SJCRH30 (cell line): ENCODE measurements at regions not wholly inside any gene's neighbourhood (a gene's known extent, or its start where the extent isn't known, plus 50 kb on each side); places are given as distances from the start of the nearest gene placed in this dataset.

Experiments
- DNase-seq, 2 experiments: peaks; one replicate each; pipeline ENCODE4 v3.0.0-alpha.2; 2015 to 2020
- H3K27ac ChIP-seq: fragments of 250-450 bp; sonication (Bioruptor Pico); 2 replicates; pipeline ENCODE4 v1.5.1; 2020; ENCODE audit warnings: mild to moderate bottlenecking, moderate library complexity
- H3K27me3 ChIP-seq: fragments of 250-450 bp; sonication (Bioruptor Pico); 2 replicates; pipeline ENCODE4 v1.5.1; 2020; ENCODE audit warnings: mild to moderate bottlenecking, moderate library complexity
- H3K36me3 ChIP-seq: fragments of 250-450 bp; sonication (Bioruptor Pico); 2 replicates; pipeline ENCODE4 v1.5.1; 2020; ENCODE audit warnings: mild to moderate bottlenecking, moderate library complexity
- H3K4me1 ChIP-seq: fragments of 250-450 bp; sonication (Bioruptor Pico); 2 replicates; pipeline ENCODE4 v1.5.1; 2020; ENCODE audit warnings: mild to moderate bottlenecking, moderate library complexity
- H3K4me3 ChIP-seq: fragments of 250-450 bp; sonication (Bioruptor Pico); 2 replicates; pipeline ENCODE4 v1.5.1; 2020; ENCODE audit warnings: mild to moderate bottlenecking, moderate library complexity
- H3K9me3 ChIP-seq: fragments of 250-450 bp; sonication (Bioruptor Pico); replicated peaks from 2 replicates; pipeline ENCODE4 v1.5.1; 2020; ENCODE audit warnings: mild to moderate bottlenecking, moderate library complexity

DNA sequence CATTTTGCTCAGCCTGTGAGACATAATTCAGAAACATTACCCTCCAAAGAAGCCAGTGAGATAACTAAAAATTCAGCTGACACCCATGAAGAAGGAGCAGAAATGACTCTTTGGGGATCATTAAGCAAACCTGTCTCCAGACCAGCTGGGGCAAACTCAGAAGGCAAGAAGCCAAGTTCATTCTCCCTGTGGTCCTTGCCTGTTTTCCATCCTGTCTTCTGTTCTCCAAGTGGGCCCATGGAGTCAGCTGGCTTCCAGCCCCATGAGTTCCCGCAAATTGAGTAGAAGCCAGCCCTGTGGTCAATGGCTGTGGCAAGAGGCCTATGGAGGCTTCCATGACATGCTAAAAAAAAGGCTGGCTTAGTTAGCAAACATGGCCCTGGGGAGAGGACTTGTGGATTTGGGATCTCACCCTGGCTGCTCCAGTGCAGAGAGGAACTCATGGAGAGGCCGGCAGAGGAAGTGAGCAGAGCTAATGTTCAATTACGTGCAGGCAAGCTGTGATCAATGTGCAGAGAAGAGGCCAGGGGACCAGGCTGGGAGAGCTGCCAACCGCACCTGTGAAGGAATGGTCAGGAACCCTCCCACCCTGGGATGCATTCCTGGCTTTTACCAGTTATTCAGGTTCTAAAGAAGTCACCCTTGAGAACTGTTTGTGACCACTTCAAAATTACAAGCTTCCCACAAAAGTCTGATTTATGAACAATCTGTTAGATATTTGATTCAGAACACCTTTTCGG, 229.1 kb downstream of the TSHZ3 start:
- no peak for DNase-seq
- Histone ChIP-seq H3K27me3 (no peaks in the 10 kb centered on the region), H3K4me1 (peaks cover 30% of the 10 kb centered on the region), H3K27ac (peak overlapping the region; percentile 87), H3K4me3 (no peak overlapping the region), H3K36me3 (no peaks in the 10 kb centered on the region), H3K9me3 (no peaks in the 10 kb centered on the region)

DNA sequence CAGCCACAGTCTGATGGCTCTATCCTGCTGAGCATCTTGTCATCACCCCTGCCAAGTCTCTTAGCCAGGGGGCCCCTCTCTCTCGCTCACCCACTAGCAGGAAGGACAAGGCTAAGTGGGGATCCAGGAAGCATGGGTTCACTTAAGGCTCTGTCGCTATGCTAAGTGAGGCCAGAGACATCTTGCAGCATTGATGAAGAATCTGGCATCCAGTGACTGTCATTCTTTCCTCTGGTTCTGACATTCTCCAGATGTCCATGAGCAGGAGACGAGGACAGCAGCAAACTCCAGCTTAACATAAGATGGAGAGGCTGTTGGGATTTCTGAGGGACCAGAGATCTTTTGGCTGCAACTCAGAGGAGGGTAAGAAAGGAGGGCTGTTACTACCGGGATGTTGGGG, 230.2 kb downstream of the TSHZ3 start:
- no peaks in the 10 kb centered on the region for H3K9me3 ChIP-seq
- H3K27me3 ChIP-seq: no peaks in the 10 kb centered on the region
- H3K36me3 ChIP-seq: no peaks in the 10 kb centered on the region
- H3K4me3 ChIP-seq: peak overlapping the region; percentile 27
- H3K4me1 ChIP-seq: peaks cover 36% of the 10 kb centered on the region
- DNase-seq: peak; percentile 64 to 77
- peak overlapping the region; percentile 87 for H3K27ac ChIP-seq

DNA sequence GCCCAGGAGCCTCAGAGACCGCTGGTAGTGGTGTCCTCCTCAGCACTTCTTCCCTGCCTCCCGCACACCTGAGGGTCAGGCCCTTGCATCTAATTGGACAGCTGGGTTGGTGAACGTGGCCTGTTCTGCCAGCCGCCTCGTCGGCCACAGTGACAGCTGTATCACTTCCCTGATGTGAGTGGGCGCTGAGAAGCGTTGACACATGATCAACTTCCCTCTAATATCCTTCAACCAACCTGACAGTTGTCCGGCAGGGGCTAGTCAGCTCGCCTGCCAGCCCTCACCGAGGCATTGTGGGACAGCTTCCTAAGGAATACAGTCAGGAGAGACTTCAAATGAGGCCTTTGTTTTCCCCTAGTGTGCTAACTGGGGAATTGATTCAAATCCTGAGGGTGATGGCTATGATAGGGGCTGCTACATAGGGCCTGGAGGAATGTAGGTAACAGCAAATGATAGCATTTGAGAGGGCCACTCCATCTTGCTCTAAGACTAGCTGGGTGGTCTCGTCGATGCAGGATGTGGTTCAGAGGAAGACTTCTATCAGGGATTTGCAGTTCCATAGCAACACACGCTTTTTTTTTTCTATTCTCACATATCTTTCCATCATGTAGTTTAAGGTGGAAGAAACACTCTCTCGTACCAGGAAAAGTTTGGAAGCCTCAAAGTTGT, 230.8 kb downstream of the TSHZ3 start:
- Histone ChIP-seq H3K9me3 (no peaks in the 10 kb centered on the region), H3K4me3 (peak overlapping the region; percentile 27), H3K27me3 (no peaks in the 10 kb centered on the region), H3K4me1 (peaks cover 41% of the 10 kb centered on the region), H3K27ac (peak overlapping the region; percentile 87), H3K36me3 (no peaks in the 10 kb centered on the region)
- peak; percentile 95 to 97 for DNase-seq

GRCh38 chr19:31114585-31114984, 234.7 kb downstream of the TSHZ3 start:
- H3K4me1 ChIP-seq: peaks cover 65% of the 10 kb centered on the region
- peak overlapping the region; percentile 80; the same call in 1 of the 2 replicates for H3K27ac ChIP-seq
- H3K36me3 ChIP-seq: no peaks in the 10 kb centered on the region
- no peak for DNase-seq
- H3K27me3 ChIP-seq: no peaks in the 10 kb centered on the region
- no peaks in the 10 kb centered on the region for H3K9me3 ChIP-seq
- no peak overlapping the region for H3K4me3 ChIP-seq

DNA sequence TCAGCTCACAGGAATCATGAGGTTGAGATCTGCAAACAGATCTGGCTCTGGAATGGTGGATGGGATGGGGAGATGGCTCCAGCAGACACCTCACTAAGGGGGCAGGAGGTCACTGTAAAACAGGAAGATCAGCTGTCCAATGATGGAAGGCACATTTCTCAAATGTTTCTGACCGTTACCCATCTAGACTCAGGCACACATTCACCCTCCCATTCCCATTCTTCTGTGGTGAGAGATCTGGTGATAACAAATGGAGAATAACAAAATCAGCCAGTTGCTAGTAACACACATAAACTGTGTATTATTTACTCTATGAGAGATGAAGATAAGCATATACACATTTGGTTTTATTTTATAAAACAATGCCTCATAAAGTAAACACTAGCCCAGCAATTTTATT, 235.9 kb downstream of the TSHZ3 start:
- Histone ChIP-seq H3K4me1 (peaks cover 67% of the 10 kb centered on the region), H3K27me3 (no peaks in the 10 kb centered on the region), H3K4me3 (no peak overlapping the region), H3K27ac (peak overlapping the region; percentile 80), H3K9me3 (no peaks in the 10 kb centered on the region), H3K36me3 (no peaks in the 10 kb centered on the region)
- DNase-seq: peak; percentile 94 to 96

DNA sequence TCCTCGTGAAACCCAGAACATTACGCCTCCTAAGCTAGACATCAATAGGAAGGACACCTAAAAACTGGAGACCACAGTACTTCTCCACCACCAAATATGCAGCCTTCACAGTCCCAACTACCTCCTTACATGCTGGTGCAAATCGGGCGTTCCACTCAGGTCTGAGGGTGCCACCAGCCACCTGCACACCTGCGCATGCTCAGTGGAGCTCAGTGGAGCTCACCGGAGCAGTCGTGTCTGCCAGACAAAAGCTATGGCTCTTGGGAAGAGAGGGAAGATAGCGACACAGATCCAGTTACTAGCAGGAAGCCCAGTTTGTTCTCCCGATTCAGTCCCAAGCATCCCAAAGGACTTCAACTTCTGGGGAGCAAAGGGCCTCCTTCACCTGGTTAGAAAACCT, 237.1 kb downstream of the TSHZ3 start:
- DNase-seq: no peak
- Histone ChIP-seq H3K27ac (peak overlapping the region; percentile 80), H3K27me3 (no peaks in the 10 kb centered on the region), H3K4me3 (no peak overlapping the region), H3K4me1 (peaks cover 61% of the 10 kb centered on the region), H3K9me3 (no peaks in the 10 kb centered on the region), H3K36me3 (no peaks in the 10 kb centered on the region)

DNA sequence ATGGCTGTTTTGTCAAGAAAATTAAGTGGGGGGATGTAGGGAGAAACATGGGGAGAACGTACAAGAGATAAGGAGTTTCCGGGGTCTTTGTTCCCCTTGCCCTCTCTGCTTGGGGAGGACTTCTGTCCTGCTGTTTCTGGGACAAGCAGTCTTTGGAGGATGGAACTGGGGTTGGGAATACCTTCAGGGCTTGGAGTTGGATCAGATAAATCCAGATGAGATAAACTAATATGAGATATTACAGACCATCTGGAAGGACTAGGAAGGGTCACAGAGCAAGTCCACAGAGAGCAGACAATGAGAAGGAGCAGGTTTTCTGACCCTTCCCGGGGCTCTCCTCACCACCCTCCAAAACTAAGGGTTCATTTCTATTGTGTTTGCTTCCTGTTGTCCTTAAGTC, 237.5 kb downstream of the TSHZ3 start:
- Histone ChIP-seq H3K27me3 (no peaks in the 10 kb centered on the region), H3K27ac (peak overlapping the region; percentile 80; the same call in 1 of the 2 replicates), H3K36me3 (no peaks in the 10 kb centered on the region), H3K4me1 (peaks cover 61% of the 10 kb centered on the region), H3K4me3 (no peak overlapping the region), H3K9me3 (no peaks in the 10 kb centered on the region)
- no peak for DNase-seq

GRCh38 chr19:31110336-31110735, 238.9 kb downstream of the TSHZ3 start:
- H3K4me3 ChIP-seq: no peak overlapping the region
- peak; percentile 65 to 74 for DNase-seq
- H3K27me3 ChIP-seq: no peaks in the 10 kb centered on the region
- H3K27ac ChIP-seq: peak overlapping the region; percentile 82
- no peaks in the 10 kb centered on the region for H3K9me3 ChIP-seq
- peaks cover 57% of the 10 kb centered on the region for H3K4me1 ChIP-seq
- no peaks in the 10 kb centered on the region for H3K36me3 ChIP-seq

- Histone ChIP-seq H3K4me1 (peaks cover 57% of the 10 kb centered on the region), H3K27ac (peak overlapping the region; percentile 82), H3K4me3 (no peak overlapping the region; the same call in 1 of the 2 replicates), H3K9me3 (no peaks in the 10 kb centered on the region), H3K27me3 (no peaks in the 10 kb centered on the region), H3K36me3 (no peaks in the 10 kb centered on the region)
- DNase-seq: peak; percentile 84 to 92
Measured at GRCh38 chr19:31109636-31110035, 239.6 kb downstream of the TSHZ3 start.

GRCh38 chr19:31107096-31107495, 242.1 kb downstream of the TSHZ3 start:
- H3K4me3 ChIP-seq: no peak overlapping the region
- no peak overlapping the region for H3K27ac ChIP-seq
- H3K4me1 ChIP-seq: peaks cover 37% of the 10 kb centered on the region
- no peak for DNase-seq
- H3K36me3 ChIP-seq: no peaks in the 10 kb centered on the region
- H3K27me3 ChIP-seq: no peaks in the 10 kb centered on the region
- no peaks in the 10 kb centered on the region for H3K9me3 ChIP-seq

DNA sequence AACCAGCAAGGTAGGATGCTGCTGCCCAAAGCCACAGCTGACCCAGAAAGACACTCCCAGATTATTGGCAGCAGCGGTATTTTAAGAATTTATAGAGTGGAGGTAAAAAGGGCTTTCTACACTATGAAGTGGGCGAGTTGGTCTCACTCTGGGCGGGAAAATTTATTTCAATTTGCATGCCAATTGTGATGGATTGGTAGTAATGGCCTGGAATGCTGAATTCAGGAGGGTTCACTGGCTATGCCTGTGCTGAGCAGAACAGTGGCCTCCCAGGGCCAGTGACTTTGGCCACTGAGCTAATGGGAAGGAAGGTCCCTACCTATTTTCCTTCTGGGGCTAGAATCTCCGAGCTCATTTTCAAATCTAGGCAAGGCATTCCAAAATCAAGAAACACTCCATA, 243.5 kb downstream of the TSHZ3 start:
- no peak overlapping the region for H3K27ac ChIP-seq
- peaks cover 32% of the 10 kb centered on the region for H3K4me1 ChIP-seq
- no peak for DNase-seq
- no peak overlapping the region for H3K4me3 ChIP-seq
- H3K9me3 ChIP-seq: no peaks in the 10 kb centered on the region
- no peaks in the 10 kb centered on the region for H3K36me3 ChIP-seq
- H3K27me3 ChIP-seq: no peaks in the 10 kb centered on the region

DNA sequence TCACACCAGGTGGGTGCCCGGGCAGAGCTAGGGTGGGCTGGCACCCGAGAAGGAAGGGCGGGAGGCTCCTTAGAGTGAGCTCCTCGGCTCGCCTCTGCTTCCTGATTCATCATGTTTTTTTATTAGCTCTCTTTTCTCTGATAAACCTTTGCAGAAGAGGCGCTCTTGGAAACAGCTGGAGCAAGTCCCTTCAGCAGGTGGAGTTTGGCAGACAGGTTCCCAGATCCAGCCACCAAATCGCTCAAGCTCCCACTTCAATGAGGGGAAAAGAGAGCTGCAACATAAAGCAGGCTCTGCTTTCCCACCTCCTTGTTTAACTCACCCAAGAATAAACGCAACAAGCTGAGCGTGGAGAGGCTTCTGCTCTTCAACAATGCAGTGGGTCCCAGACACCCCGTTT, 244.8 kb downstream of the TSHZ3 start:
- DNase-seq: no peak
- Histone ChIP-seq H3K27ac (no peak overlapping the region), H3K4me3 (no peak overlapping the region), H3K4me1 (peaks cover 19% of the 10 kb centered on the region), H3K36me3 (no peaks in the 10 kb centered on the region), H3K27me3 (no peaks in the 10 kb centered on the region), H3K9me3 (no peaks in the 10 kb centered on the region)

- Histone ChIP-seq H3K4me3 (no peak overlapping the region), H3K36me3 (no peaks in the 10 kb centered on the region), H3K9me3 (no peaks in the 10 kb centered on the region), H3K27me3 (no peaks in the 10 kb centered on the region), H3K27ac (no peak overlapping the region), H3K4me1 (peaks cover 9% of the 10 kb centered on the region)
- DNase-seq: no peak
Measured at GRCh38 chr19:31103228-31103627, 246.0 kb downstream of the TSHZ3 start.

GRCh38 chr19:31102674-31103073, 246.6 kb downstream of the TSHZ3 start:
- Histone ChIP-seq H3K27ac (no peak overlapping the region), H3K27me3 (no peaks in the 10 kb centered on the region), H3K36me3 (no peaks in the 10 kb centered on the region)

GRCh38 chr19:31100981-31101380, 248.3 kb downstream of the TSHZ3 start:
- no peaks in the 10 kb centered on the region for H3K36me3 ChIP-seq
- no peaks in the 10 kb centered on the region for H3K9me3 ChIP-seq
- peaks cover 23% of the 10 kb centered on the region for H3K4me1 ChIP-seq
- H3K27ac ChIP-seq: no peak overlapping the region
- no peak for DNase-seq
- H3K27me3 ChIP-seq: no peaks in the 10 kb centered on the region
- no peak overlapping the region for H3K4me3 ChIP-seq

More at GRCh38 chr19:31102674-31103073, 246.6 kb downstream of the TSHZ3 start:
- Histone ChIP-seq H3K4me1 (peaks cover 10% of the 10 kb centered on the region), H3K9me3 (no peaks in the 10 kb centered on the region), H3K4me3 (no peak overlapping the region)
- no peak for DNase-seq
